ENCODE measurements at regions not wholly inside any gene's neighbourhood (a gene's known extent, or its start where the extent isn't known, plus 50 kb on each side); places are given as distances from the start of the nearest gene placed in this dataset.
"Not testable (repeated sequence)": the region's sequence is repeated elsewhere in the genome, so short reads cannot be mapped to it uniquely, and the experiment has no call there.

DNA sequence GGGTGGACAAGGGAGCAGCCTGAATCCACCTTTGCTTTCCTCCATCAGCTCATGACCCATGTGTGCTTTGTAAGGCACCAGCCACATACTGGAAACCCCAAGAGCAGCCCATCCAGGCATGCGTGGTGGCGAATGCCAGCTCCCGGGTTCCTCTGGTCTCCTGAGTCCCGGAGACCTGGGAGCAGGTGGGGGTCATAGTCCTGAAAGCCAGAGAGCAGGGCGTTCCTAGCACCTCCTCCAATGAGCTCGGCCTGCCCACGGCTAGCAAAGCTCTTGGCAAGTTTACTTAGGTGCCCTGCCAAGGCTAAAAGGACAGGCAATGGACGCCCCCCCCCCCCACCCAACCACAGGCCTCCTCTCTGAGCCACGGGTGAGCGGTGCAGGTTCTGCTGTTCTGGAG is 3960.2 kb upstream of the TPTE start:
- TF ChIP-seq EZH2phosphoT487 (IDR thresholded peaks at IDR 0.05; ENCODE audit: insufficient read depth, low read depth); EZH2 (IDR thresholded peaks at IDR 0.05; ENCODE audit: insufficient read depth, poor library complexity, severe bottlenecking): not testable (repeated sequence)
